HG02798 (cell line): ENCODE measurements at regions not wholly inside any gene's neighbourhood (a gene's known extent, or its start where the extent isn't known, plus 50 kb on each side); places are given as distances from the start of the nearest gene placed in this dataset.
"Not testable (repeated sequence)": the region's sequence is repeated elsewhere in the genome, so short reads cannot be mapped to it uniquely, and the experiment has no call there.

Experiments used
- ATAC-seq: cut with Tn5 transposase; IDR thresholded peaks from one replicate; pipeline ENCODE4 v1.9.1; 2021; ENCODE audit warnings: mild to moderate bottlenecking; ENCODE audit not compliant: unreplicated experiment, poor library complexity

GRCh38 chr10:57628592-57629284 lies 639.0 kb downstream of the IPMK start:
- ATAC-seq = no peak

GRCh38 chr10:57627642-57628178 lies 640.0 kb downstream of the IPMK start:
- ATAC-seq = no peak

- no peak for ATAC-seq
Measured at GRCh38 chr10:57624856-57625592, 642.7 kb downstream of the IPMK start.

- ATAC-seq = no peak
Measured at GRCh38 chr10:57624066-57624465, 643.6 kb downstream of the IPMK start.

- no peak for ATAC-seq
Measured at GRCh38 chr10:57621466-57621865, 646.2 kb downstream of the IPMK start.

GRCh38 chr10:57605948-57606485 lies 661.7 kb downstream of the IPMK start:
- no peak for ATAC-seq

- no peak for ATAC-seq
Measured at GRCh38 chr10:57599440-57599839, 668.3 kb downstream of the IPMK start.

- ATAC-seq = no peak
Measured at GRCh38 chr10:57593983-57594573, 673.6 kb downstream of the IPMK start.

- ATAC-seq = no peak
Measured at GRCh38 chr10:57579926-57580325, 687.8 kb downstream of the IPMK start.

- no peak for ATAC-seq
Measured at GRCh38 chr10:57562211-57562610, 705.5 kb downstream of the IPMK start.

GRCh38 chr10:57551774-57552173 lies 715.9 kb downstream of the IPMK start:
- not testable (repeated sequence) for ATAC-seq

GRCh38 chr10:57535306-57535705 lies 732.4 kb downstream of the IPMK start:
- ATAC-seq = no peak

GRCh38 chr10:57513637-57514036 lies 754.1 kb downstream of the IPMK start:
- ATAC-seq = no peak

- ATAC-seq = no peak
Measured at GRCh38 chr10:57507788-57508187, 759.9 kb downstream of the IPMK start.

GRCh38 chr10:57506414-57507094 lies 761.1 kb downstream of the IPMK start:
- ATAC-seq = no peak

GRCh38 chr10:57494486-57494885 lies 773.2 kb downstream of the IPMK start:
- no peak for ATAC-seq

- ATAC-seq = no peak
Measured at GRCh38 chr10:57482259-57482658, 785.4 kb downstream of the IPMK start.

- ATAC-seq = no peak
Measured at GRCh38 chr10:57472823-57473619, 794.7 kb downstream of the IPMK start.

- ATAC-seq = no peak
Measured at GRCh38 chr10:57468894-57469432, 798.7 kb downstream of the IPMK start.
